ENCODE measurements at regions not wholly inside any gene's neighbourhood (a gene's known extent, or its start where the extent isn't known, plus 50 kb on each side); places are given as distances from the start of the nearest gene placed in this dataset.
"Not testable (repeated sequence)": the region's sequence is repeated elsewhere in the genome, so short reads cannot be mapped to it uniquely, and the experiment has no call there.

GRCh38 chr4:91734682-91735081, 569.1 kb upstream of the GRID2 start:
- Histone ChIP-seq H3K36me3 (ENCODE audit: control insufficient read depth in 4 of 4, insufficient read depth in 3 of 4, low read depth in 1 of 4, low read length in 3 of 4) (no peaks in the 10 kb centered on the region), H3K27me3 (ENCODE audit: control insufficient read depth in 4 of 4, insufficient read depth in 4 of 4, low read length in 3 of 4) (no peaks in the 10 kb centered on the region), H3K9me3 (ENCODE audit: control insufficient read depth in 4 of 4, low read length in 3 of 4) (no peaks in the 10 kb centered on the region), H3K4me3 (ENCODE audit: low read depth in 1 of 3, low read length in 3 of 3) (no peak overlapping the region), H3K9ac (ENCODE audit: low read depth in 1 of 2, low read length in 2 of 2) (no peak overlapping the region), H3K4me1 (ENCODE audit: control insufficient read depth in 4 of 4, insufficient read depth in 4 of 4, low read length in 3 of 4) (no peaks in the 10 kb centered on the region), H3K27ac (ENCODE audit: low read depth in 1 of 2, low read length in 2 of 2) (no peak overlapping the region)
- TF ChIP-seq GABPA (IDR thresholded peaks at IDR 0.05 in 1 of 2, conservative IDR thresholded peaks at IDR 0.05 in 1 of 2) (no peak), FOXA2 (IDR thresholded peaks at IDR 0.05) (no peak), RXRA (IDR thresholded peaks at IDR 0.05) (no peak), SP1 (IDR thresholded peaks at IDR 0.05) (no peak), REST (IDR thresholded peaks at IDR 0.05) (no peak), EGR1 (IDR thresholded peaks at IDR 0.05; ENCODE audit: low read depth in 2 of 2) (no peak), RAD21 (IDR thresholded peaks at IDR 0.05) (no peak), HNF4A (conservative IDR thresholded peaks at IDR 0.05) (no peak), JUND (IDR thresholded peaks at IDR 0.05) (no peak), ZBTB33 (IDR thresholded peaks at IDR 0.05) (no peak), FOXA1 (IDR thresholded peaks at IDR 0.05) (no peak), HNF4G (IDR thresholded peaks at IDR 0.05) (no peak), NR2F2 (IDR thresholded peaks at IDR 0.05) (no peak), YY1 (IDR thresholded peaks at IDR 0.05) (no peak), TAF1 (conservative IDR thresholded peaks at IDR 0.05) (no peak)
- TF ChIP-seq, protein P1, sequence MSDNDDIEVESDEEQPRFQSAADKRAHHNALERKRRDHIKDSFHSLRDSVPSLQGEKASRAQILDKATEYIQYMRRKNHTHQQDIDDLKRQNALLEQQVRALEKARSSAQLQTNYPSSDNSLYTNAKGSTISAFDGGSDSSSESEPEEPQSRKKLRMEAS (IDR thresholded peaks at IDR 0.05) = no peak
- TF ChIP-seq, protein P2, sequence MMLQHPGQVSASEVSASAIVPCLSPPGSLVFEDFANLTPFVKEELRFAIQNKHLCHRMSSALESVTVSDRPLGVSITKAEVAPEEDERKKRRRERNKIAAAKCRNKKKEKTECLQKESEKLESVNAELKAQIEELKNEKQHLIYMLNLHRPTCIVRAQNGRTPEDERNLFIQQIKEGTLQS (IDR thresholded peaks at IDR 0.05) = no peak
- DNase-seq (ENCODE audit: low spot score) = no peak
- 70% methylated on average over 1 of the region's 1 CpG for WGBS

GRCh38 chr4:91738831-91739230, 564.9 kb upstream of the GRID2 start:
- H3K27me3 ChIP-seq (ENCODE audit: control insufficient read depth in 4 of 4, insufficient read depth in 4 of 4, low read length in 3 of 4); H3K36me3 ChIP-seq (ENCODE audit: control insufficient read depth in 4 of 4, insufficient read depth in 3 of 4, low read depth in 1 of 4, low read length in 3 of 4); H3K9me3 ChIP-seq (ENCODE audit: control insufficient read depth in 4 of 4, low read length in 3 of 4); H3K9ac ChIP-seq (ENCODE audit: low read depth in 1 of 2, low read length in 2 of 2); H3K27ac ChIP-seq (ENCODE audit: low read depth in 1 of 2, low read length in 2 of 2); H3K4me1 ChIP-seq (ENCODE audit: control insufficient read depth in 4 of 4, insufficient read depth in 4 of 4, low read length in 3 of 4); H3K4me3 ChIP-seq (ENCODE audit: low read depth in 1 of 3, low read length in 3 of 3); DNase-seq (ENCODE audit: low spot score): not testable (repeated sequence)
